GM23338 (cell line): ENCODE measurements at regions not wholly inside any gene's neighbourhood (a gene's known extent, or its start where the extent isn't known, plus 50 kb on each side); places are given as distances from the start of the nearest gene placed in this dataset.

Source experiments
- ATAC-seq: fragments of 200-7000 bp; cut with Tn5 transposase; 3 replicates; pipeline ENCODE4 v1.9.1; 2020
- DNase-seq: peaks from one replicate; pipeline ENCODE4 v3.0.0-alpha.2; 2015; ENCODE audit warnings: low spot score
- H2AFZ ChIP-seq: fragments of 200-600 bp; sonication (generic); 2 replicates; pipeline ENCODE4 v1.8.0; 2016; ENCODE audit warnings: antibody characterized with exemption, mild to moderate bottlenecking, moderate library complexity
- H3F3A ChIP-seq: fragments of 200-600 bp; sonication (generic); replicated peaks from 2 replicates; pipeline ENCODE4 v1.8.0; 2017; ENCODE audit warnings: antibody characterized with exemption, mixed run types, low read depth
- H3K27ac ChIP-seq: fragments of 200-600 bp; sonication (generic); 2 replicates; pipeline ENCODE4 v1.6.1; 2016; ENCODE audit warnings: low read depth
- H3K27me3 ChIP-seq: fragments of 200-600 bp; sonication (generic); 2 replicates; pipeline ENCODE4 v1.8.0; 2016; ENCODE audit warnings: mild to moderate bottlenecking, mixed run types, moderate library complexity; ENCODE audit not compliant: insufficient read depth
- H3K36me3 ChIP-seq: fragments of 200-600 bp; sonication (generic); 2 replicates; pipeline ENCODE4 v1.8.0; 2016; ENCODE audit warnings: mild to moderate bottlenecking; ENCODE audit not compliant: insufficient read depth
- H3K4me1 ChIP-seq: fragments of 200-600 bp; sonication (generic); 2 replicates; pipeline ENCODE4 v1.8.0; 2016; ENCODE audit warnings: mild to moderate bottlenecking, moderate library complexity; ENCODE audit not compliant: insufficient read depth
- H3K4me2 ChIP-seq: fragments of 200-600 bp; sonication (generic); 2 replicates; pipeline ENCODE4 v1.7.1; 2017; ENCODE audit warnings: mixed run types
- H3K4me3 ChIP-seq: fragments of 200-600 bp; sonication (generic); 2 replicates; pipeline ENCODE4 v1.6.1; 2016; ENCODE audit warnings: mixed run types
- H3K79me2 ChIP-seq: fragments of 200-600 bp; sonication (generic); replicated peaks from 2 replicates; pipeline ENCODE4 v1.8.0; 2017; ENCODE audit warnings: mild to moderate bottlenecking; ENCODE audit not compliant: insufficient read depth
- H3K9me2 ChIP-seq: fragments of 200-600 bp; sonication (generic); 2 replicates; pipeline ENCODE4 v1.8.0; 2017; ENCODE audit not compliant: insufficient read depth
- H4K20me1 ChIP-seq: fragments of 200-600 bp; sonication (generic); replicated peaks from 2 replicates; pipeline ENCODE4 v1.8.0; 2017; ENCODE audit warnings: mild to moderate bottlenecking; ENCODE audit not compliant: insufficient read depth
- H3K27ac Mint-ChIP-seq: 2 replicates; pipeline ENCODE4 v1.8.0; 2020; ENCODE audit warnings: inconsistent platforms, mild to moderate bottlenecking, moderate library complexity, mixed read lengths
- H3K27me3 Mint-ChIP-seq: 3 replicates; pipeline ENCODE4 v1.8.0; 2022; ENCODE audit warnings: low read depth, mild to moderate bottlenecking, moderate library complexity, mixed read lengths, inconsistent platforms; ENCODE audit not compliant: insufficient read depth, poor library complexity
- H3K36me3 Mint-ChIP-seq: 3 replicates; pipeline ENCODE4 v1.8.0; 2021; ENCODE audit warnings: low read depth, mild to moderate bottlenecking, inconsistent platforms, moderate library complexity, mixed read lengths
- H3K4me1 Mint-ChIP-seq: 3 replicates; pipeline ENCODE4 v1.8.0; 2020; ENCODE audit warnings: mild to moderate bottlenecking, inconsistent platforms, mixed read lengths
- H3K4me3 Mint-ChIP-seq: 3 replicates; pipeline ENCODE4 v1.8.0; 2021; ENCODE audit warnings: moderate library complexity, mild to moderate bottlenecking, inconsistent platforms, mixed read lengths
- H3K9me3 Mint-ChIP-seq: 3 replicates; pipeline ENCODE4 v1.8.0; 2020; ENCODE audit warnings: moderate library complexity, mild to moderate bottlenecking, inconsistent platforms, mixed read lengths
- CREB1 ChIP-seq: fragments of 250-450 bp; sonication (Bioruptor Pico); IDR thresholded peaks from 2 replicates; pipeline ENCODE4 v1.5.0; 2020; ENCODE audit warnings: low read depth, mild to moderate bottlenecking, moderate library complexity
- EZH2 ChIP-seq: fragments of 200-600 bp; sonication (generic); IDR thresholded peaks from one replicate; pipeline ENCODE4 v1.8.0; 2017; ENCODE audit warnings: antibody characterized with exemption, mild to moderate bottlenecking, low read depth; ENCODE audit not compliant: unreplicated experiment
- EZH2phosphoT487 ChIP-seq: fragments of 200-600 bp; sonication (generic); IDR thresholded peaks from one replicate; pipeline ENCODE4 v1.8.1; 2018; ENCODE audit warnings: antibody characterized with exemption; ENCODE audit not compliant: unreplicated experiment
- JUNB ChIP-seq: IDR thresholded peaks from one replicate; pipeline ENCODE4 v1.6.1; 2016; ENCODE audit warnings: antibody characterized with exemption; ENCODE audit not compliant: unreplicated experiment
- NANOG ChIP-seq: IDR thresholded peaks from 2 replicates; pipeline ENCODE4 v1.6.1; 2016; ENCODE audit warnings: antibody characterized with exemption, borderline replicate concordance
- POLR2AphosphoS5 ChIP-seq: IDR thresholded peaks from 2 replicates; pipeline ENCODE4 v1.6.1; 2016; ENCODE audit warnings: antibody characterized with exemption, low read depth
- STAT1 ChIP-seq: IDR thresholded peaks from one replicate; pipeline ENCODE4 v1.6.1; 2016; ENCODE audit warnings: antibody characterized with exemption; ENCODE audit not compliant: unreplicated experiment
- ZNF114 ChIP-seq: fragments of 250-450 bp; sonication (Bioruptor Pico); IDR thresholded peaks from 2 replicates; pipeline ENCODE4 v1.5.0; 2020; ENCODE audit warnings: mild to moderate bottlenecking, moderate library complexity
- ZNF331 ChIP-seq: fragments of 250-450 bp; sonication (Bioruptor Pico); IDR thresholded peaks from 2 replicates; pipeline ENCODE4 v1.5.0; 2020; ENCODE audit warnings: low read depth, mild to moderate bottlenecking, moderate library complexity
- TF ChIP-seq, protein P1 (sequence below), 2 experiments: fragments of 200-600 bp in 1 of 2; sonication (generic) in 1 of 2; conservative IDR thresholded peaks; 2 replicates each; pipeline versions ENCODE4 v1.5.1 to v1.6.1; 2016 to 2017; ENCODE audit warnings: antibody characterized with exemption in 2 of 2, low read depth in 2 of 2, mild to moderate bottlenecking in 2 of 2, moderate library complexity in 1 of 2
- TF ChIP-seq, protein P2 (sequence below): fragments of 250-450 bp; sonication (Bioruptor Pico); IDR thresholded peaks from 2 replicates; pipeline ENCODE4 v1.5.0; 2020; ENCODE audit warnings: mild to moderate bottlenecking, moderate library complexity
- TF ChIP-seq, protein P3 (sequence below): IDR thresholded peaks from 2 replicates; pipeline ENCODE4 v1.6.1; 2016; ENCODE audit warnings: antibody characterized with exemption
- TF ChIP-seq, protein P4 (sequence below): IDR thresholded peaks from one replicate; pipeline ENCODE4 v1.6.1; 2018; ENCODE audit warnings: antibody characterized with exemption; ENCODE audit not compliant: unreplicated experiment

DNA sequence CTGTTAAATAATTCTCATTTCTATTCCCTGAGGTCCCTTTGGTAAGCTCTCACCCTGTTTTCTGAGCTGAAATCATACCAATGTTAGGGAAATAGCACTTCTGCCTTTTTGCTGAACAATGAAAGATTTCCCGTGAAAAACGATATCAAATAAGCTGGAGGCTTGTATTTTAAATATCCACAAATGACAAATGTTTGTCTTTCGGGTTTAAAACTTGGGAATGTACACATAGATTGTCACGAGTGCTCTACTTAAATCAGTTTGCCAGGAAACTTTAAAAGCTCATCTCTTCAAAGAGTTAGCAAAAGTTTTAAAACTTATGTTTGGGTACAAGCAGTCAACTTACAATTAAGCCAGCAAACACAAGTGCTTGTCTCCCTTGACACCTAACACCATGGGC is 393.5 kb upstream of the MON1B start:
- peaks cover 69% of the 10 kb centered on the region for H3K9me3 Mint-ChIP-seq
- H3K36me3 ChIP-seq: no peaks in the 10 kb centered on the region
- H3K27ac ChIP-seq: no peak overlapping the region
- H3K27me3 ChIP-seq: no peaks in the 10 kb centered on the region
- H3K79me2 ChIP-seq: no peaks in the 10 kb centered on the region
- DNase-seq (no peak), ATAC-seq (no peak)
- H3F3A ChIP-seq: no peaks in the 10 kb centered on the region
- H3K4me3 ChIP-seq: no peak overlapping the region
- no peaks in the 10 kb centered on the region for H3K27me3 Mint-ChIP-seq
- H3K4me2 ChIP-seq: no peak overlapping the region
- no peaks in the 10 kb centered on the region for H3K36me3 Mint-ChIP-seq
- TF ChIP-seq, protein P1, sequence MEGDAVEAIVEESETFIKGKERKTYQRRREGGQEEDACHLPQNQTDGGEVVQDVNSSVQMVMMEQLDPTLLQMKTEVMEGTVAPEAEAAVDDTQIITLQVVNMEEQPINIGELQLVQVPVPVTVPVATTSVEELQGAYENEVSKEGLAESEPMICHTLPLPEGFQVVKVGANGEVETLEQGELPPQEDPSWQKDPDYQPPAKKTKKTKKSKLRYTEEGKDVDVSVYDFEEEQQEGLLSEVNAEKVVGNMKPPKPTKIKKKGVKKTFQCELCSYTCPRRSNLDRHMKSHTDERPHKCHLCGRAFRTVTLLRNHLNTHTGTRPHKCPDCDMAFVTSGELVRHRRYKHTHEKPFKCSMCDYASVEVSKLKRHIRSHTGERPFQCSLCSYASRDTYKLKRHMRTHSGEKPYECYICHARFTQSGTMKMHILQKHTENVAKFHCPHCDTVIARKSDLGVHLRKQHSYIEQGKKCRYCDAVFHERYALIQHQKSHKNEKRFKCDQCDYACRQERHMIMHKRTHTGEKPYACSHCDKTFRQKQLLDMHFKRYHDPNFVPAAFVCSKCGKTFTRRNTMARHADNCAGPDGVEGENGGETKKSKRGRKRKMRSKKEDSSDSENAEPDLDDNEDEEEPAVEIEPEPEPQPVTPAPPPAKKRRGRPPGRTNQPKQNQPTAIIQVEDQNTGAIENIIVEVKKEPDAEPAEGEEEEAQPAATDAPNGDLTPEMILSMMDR (conservative IDR thresholded peaks at IDR 0.05; ENCODE audit: low read depth in 2 of 2): no peak
- TF ChIP-seq, protein P2, sequence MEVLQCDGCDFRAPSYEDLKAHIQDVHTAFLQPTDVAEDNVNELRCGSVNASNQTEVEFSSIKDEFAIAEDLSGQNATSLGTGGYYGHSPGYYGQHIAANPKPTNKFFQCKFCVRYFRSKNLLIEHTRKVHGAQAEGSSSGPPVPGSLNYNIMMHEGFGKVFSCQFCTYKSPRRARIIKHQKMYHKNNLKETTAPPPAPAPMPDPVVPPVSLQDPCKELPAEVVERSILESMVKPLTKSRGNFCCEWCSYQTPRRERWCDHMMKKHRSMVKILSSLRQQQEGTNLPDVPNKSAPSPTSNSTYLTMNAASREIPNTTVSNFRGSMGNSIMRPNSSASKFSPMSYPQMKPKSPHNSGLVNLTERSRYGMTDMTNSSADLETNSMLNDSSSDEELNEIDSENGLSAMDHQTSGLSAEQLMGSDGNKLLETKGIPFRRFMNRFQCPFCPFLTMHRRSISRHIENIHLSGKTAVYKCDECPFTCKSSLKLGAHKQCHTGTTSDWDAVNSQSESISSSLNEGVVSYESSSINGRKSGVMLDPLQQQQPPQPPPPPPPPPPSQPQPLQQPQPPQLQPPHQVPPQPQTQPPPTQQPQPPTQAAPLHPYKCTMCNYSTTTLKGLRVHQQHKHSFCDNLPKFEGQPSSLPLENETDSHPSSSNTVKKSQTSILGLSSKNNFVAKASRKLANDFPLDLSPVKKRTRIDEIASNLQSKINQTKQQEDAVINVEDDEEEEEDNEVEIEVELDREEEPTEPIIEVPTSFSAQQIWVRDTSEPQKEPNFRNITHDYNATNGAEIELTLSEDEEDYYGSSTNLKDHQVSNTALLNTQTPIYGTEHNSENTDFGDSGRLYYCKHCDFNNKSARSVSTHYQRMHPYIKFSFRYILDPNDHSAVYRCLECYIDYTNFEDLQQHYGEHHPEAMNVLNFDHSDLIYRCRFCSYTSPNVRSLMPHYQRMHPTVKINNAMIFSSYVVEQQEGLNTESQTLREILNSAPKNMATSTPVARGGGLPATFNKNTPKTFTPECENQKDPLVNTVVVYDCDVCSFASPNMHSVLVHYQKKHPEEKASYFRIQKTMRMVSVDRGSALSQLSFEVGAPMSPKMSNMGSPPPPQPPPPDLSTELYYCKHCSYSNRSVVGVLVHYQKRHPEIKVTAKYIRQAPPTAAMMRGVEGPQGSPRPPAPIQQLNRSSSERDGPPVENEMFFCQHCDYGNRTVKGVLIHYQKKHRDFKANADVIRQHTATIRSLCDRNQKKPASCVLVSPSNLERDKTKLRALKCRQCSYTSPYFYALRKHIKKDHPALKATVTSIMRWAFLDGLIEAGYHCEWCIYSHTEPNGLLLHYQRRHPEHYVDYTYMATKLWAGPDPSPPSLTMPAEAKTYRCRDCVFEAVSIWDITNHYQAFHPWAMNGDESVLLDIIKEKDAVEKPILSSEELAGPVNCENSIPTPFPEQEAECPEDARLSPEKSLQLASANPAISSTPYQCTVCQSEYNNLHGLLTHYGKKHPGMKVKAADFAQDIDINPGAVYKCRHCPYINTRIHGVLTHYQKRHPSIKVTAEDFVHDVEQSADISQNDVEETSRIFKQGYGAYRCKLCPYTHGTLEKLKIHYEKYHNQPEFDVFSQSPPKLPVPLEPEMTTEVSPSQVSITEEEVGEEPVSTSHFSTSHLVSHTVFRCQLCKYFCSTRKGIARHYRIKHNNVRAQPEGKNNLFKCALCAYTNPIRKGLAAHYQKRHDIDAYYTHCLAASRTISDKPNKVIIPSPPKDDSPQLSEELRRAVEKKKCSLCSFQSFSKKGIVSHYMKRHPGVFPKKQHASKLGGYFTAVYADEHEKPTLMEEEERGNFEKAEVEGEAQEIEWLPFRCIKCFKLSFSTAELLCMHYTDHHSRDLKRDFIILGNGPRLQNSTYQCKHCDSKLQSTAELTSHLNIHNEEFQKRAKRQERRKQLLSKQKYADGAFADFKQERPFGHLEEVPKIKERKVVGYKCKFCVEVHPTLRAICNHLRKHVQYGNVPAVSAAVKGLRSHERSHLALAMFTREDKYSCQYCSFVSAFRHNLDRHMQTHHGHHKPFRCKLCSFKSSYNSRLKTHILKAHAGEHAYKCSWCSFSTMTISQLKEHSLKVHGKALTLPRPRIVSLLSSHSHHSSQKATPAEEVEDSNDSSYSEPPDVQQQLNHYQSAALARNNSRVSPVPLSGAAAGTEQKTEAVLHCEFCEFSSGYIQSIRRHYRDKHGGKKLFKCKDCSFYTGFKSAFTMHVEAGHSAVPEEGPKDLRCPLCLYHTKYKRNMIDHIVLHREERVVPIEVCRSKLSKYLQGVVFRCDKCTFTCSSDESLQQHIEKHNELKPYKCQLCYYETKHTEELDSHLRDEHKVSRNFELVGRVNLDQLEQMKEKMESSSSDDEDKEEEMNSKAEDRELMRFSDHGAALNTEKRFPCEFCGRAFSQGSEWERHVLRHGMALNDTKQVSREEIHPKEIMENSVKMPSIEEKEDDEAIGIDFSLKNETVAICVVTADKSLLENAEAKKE: no peak
- TF ChIP-seq, protein P3, sequence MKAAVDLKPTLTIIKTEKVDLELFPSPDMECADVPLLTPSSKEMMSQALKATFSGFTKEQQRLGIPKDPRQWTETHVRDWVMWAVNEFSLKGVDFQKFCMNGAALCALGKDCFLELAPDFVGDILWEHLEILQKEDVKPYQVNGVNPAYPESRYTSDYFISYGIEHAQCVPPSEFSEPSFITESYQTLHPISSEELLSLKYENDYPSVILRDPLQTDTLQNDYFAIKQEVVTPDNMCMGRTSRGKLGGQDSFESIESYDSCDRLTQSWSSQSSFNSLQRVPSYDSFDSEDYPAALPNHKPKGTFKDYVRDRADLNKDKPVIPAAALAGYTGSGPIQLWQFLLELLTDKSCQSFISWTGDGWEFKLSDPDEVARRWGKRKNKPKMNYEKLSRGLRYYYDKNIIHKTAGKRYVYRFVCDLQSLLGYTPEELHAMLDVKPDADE: no peak
- TF ChIP-seq EZH2phosphoT487 (no peak), JUNB (no peak), EZH2 (no peak), CREB1 (CRISPR knock-in tag) (no peak), NANOG (no peak), ZNF114 (no peak), ZNF331 (CRISPR knock-in tag) (no peak), STAT1 (no peak), POLR2AphosphoS5 (no peak)
- TF ChIP-seq, protein P4, sequence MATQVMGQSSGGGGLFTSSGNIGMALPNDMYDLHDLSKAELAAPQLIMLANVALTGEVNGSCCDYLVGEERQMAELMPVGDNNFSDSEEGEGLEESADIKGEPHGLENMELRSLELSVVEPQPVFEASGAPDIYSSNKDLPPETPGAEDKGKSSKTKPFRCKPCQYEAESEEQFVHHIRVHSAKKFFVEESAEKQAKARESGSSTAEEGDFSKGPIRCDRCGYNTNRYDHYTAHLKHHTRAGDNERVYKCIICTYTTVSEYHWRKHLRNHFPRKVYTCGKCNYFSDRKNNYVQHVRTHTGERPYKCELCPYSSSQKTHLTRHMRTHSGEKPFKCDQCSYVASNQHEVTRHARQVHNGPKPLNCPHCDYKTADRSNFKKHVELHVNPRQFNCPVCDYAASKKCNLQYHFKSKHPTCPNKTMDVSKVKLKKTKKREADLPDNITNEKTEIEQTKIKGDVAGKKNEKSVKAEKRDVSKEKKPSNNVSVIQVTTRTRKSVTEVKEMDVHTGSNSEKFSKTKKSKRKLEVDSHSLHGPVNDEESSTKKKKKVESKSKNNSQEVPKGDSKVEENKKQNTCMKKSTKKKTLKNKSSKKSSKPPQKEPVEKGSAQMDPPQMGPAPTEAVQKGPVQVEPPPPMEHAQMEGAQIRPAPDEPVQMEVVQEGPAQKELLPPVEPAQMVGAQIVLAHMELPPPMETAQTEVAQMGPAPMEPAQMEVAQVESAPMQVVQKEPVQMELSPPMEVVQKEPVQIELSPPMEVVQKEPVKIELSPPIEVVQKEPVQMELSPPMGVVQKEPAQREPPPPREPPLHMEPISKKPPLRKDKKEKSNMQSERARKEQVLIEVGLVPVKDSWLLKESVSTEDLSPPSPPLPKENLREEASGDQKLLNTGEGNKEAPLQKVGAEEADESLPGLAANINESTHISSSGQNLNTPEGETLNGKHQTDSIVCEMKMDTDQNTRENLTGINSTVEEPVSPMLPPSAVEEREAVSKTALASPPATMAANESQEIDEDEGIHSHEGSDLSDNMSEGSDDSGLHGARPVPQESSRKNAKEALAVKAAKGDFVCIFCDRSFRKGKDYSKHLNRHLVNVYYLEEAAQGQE: no peak
- H3K4me1 Mint-ChIP-seq: no peaks in the 10 kb centered on the region
- no peak overlapping the region; the same call in 1 of the 2 replicates for H2AFZ ChIP-seq
- no peaks in the 10 kb centered on the region for H3K4me1 ChIP-seq
- H3K9me2 ChIP-seq: no peaks in the 10 kb centered on the region
- H3K4me3 Mint-ChIP-seq: no peak overlapping the region
- H3K27ac Mint-ChIP-seq: no peak overlapping the region
- no peaks in the 10 kb centered on the region for H4K20me1 ChIP-seq
